CD1c-positive myeloid dendritic cell (primary cell): ENCODE measurements at regions not wholly inside any gene's neighbourhood (a gene's known extent, or its start where the extent isn't known, plus 50 kb on each side); places are given as distances from the start of the nearest gene placed in this dataset.

Experiments used
- DNase-seq: peaks from one replicate; pipeline ENCODE4 v3.0.0-alpha.2; 2016; ENCODE audit errors: extremely low spot score

DNA sequence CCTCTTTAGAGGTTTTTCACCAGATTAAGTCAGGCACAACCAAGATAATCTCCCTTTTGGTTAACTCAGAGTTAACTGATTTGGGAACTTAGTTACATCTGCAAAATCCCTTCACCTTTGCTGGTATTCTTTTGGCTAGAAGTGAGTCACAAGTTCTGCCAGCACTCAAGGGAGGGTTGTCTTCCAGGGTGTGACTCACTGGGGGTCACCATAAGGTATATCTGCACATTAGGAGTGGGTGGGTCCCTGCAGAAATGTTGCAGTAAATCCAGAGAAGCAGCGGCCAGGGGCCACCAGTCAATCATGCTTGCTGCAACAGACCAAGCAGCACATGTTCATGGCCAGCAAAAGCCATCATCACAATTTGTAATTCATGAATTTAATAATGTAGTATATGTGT is 59.8 kb upstream of the MAML3 start:
- DNase-seq = no peak

DNA sequence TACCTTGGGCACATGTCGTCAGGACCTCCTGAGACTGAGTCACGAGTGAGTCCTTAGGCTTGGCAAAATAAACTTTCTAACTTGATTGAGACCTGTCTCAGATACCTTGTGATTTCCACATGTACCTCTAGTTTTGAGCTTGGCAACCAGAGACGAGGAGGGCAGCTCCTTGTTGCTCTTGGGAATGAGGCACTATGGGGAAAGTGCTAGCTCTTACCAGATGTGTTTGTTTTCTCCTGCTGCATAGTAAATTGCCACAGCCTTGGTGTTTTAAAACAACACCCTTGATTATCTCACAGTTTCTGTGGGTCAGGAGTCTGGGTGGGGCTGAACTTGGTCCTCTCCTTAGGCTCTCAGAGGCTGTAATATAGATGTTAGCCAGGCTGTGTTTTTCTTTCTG is 59.1 kb upstream of the MAML3 start:
- DNase-seq = no peak

DNA sequence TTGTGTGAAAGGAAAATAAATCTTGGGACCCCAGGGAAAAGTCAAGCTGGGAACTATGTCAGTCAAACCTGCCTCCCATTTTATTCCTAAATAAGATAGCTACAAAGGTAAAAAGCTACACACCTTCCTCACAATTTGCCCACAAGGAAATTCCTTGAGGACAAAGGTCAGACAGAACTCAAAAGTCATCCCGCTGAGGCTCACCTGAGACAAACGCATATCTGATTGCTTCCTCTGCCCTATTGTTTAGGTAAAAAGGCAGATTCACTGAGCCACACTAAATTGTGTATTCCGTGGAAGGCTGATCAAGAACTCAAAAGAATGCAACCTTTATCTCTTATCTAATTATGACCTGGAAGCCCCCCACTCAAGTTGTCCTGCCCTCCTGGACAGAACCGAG is 58.7 kb upstream of the MAML3 start:
- DNase-seq = no peak

DNA sequence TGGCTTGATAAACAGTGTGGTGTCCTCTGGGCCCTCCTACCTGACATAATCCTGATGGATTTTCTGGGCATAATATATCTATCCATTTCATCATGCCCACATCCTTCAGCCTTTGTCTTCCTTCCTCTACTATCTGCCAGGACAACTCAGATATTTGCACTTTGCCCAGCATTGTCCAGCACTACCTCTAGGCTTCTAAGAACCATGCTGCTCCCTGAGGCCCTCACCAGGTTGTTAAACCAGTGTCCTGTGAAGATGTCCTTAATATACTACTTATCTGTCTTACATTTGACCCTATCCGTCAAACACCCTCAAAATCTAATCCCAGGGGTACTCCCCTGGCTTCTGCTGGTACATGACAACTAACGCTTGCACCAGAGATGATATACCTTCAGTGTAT is 58.2 kb upstream of the MAML3 start:
- DNase-seq = no peak

DNA sequence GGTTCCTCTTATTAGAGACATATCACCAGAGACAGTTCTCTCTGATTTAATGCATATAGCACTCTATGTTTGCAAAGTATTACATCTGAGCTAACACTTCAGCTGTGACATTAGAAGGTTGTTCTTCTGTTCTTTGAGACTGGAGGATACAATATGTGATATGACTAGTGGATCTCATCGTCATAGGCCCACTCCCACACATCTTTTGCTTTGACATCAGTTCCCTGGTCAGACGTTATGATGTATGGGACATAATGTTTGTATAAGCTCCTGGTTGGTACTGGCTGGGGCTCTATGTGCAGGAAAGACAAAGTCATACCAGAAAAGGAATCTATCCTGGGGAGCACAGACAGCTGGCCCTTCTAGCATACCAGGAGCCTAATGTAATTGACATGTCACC is 57.7 kb upstream of the MAML3 start:
- no peak for DNase-seq

DNA sequence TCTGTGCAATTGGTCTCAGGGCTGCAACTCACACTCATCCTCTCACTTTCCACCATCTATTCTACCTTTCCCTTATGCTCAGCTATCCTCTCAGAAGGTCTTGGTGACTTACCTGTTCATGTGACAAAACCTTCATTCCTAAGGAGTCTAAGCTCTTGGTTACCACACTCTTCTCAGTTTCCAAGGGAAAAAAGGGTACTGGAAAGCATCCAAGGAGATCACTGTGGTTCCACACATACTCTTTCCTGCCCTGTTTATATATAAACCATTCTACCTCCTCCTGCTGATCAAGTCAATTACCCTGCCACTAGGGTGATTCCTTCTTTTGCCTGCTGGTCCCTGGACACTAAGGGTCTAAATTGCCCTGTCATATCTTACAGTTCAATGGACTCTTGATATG is 57.2 kb upstream of the MAML3 start:
- DNase-seq = no peak

DNA sequence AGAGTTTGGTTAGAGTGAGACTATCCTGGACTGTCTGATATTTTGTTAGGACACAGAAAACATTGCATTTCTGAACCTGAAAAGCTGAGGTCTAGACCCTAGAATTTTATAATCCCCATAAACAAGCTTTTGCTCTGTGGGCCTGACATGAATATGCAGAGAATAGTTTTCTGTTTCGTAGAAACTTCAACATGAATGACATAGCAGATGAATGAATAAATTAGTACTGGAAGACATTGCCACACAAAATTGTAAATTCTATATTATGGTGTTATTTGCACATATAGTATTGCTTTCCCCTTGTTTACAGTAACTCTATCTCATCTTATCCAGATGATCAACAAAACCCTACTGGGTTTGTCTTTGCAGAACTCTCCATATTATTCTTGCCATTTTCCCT is 54.9 kb upstream of the MAML3 start:
- DNase-seq = no peak
